ENCODE measurements at regions not wholly inside any gene's neighbourhood (a gene's known extent, or its start where the extent isn't known, plus 50 kb on each side); places are given as distances from the start of the nearest gene placed in this dataset.

- no peak for TF ChIP-seq CTCF (conservative IDR thresholded peaks at IDR 0.05; ENCODE audit: low read depth, low read length)
- TF ChIP-seq EZH2 (IDR thresholded peaks at IDR 0.05; ENCODE audit: low read length, unreplicated experiment) = no peak
Observed at GRCh38 chr6:20269181-20269580, 56.9 kb upstream of the MBOAT1 start.
